Ovary (tissue), 7 donors: ENCODE measurements at regions not wholly inside any gene's neighbourhood (a gene's known extent, or its start where the extent isn't known, plus 50 kb on each side); places are given as distances from the start of the nearest gene placed in this dataset.

Experiments used
- DNase-seq, 5 donors: peaks; one replicate each; pipeline ENCODE4 v3.0.0-alpha.2; 2019 to 2020
- H3K27ac ChIP-seq, 2 donors: fragments of 200-600 bp; one replicate each; pipeline versions ENCODE4 v1.5.1 to v1.8.0; 2019 to 2022
- H3K27me3 ChIP-seq: fragments of 200-600 bp; one replicate; pipeline ENCODE4 v1.8.0; 2022
- H3K36me3 ChIP-seq: fragments of 200-600 bp; sonication (generic); one replicate; pipeline ENCODE4 v1.5.1; 2019
- H3K4me1 ChIP-seq: one replicate; pipeline ENCODE4 v1.8.1; 2013; ENCODE audit warnings: mild to moderate bottlenecking, moderate library complexity; ENCODE audit not compliant: insufficient read depth
- H3K4me3 ChIP-seq: fragments of 200-600 bp; sonication (generic); one replicate; pipeline ENCODE4 v1.5.1; 2017
- H3K9me3 ChIP-seq, 2 donors: fragments of 200-600 bp in 1 of 2; sonication (generic) in 1 of 2; one replicate each; pipeline versions ENCODE4 v1.5.1 to v1.8.1; 2013 to 2019; ENCODE audit warnings: mild to moderate bottlenecking in 1 of 2, moderate library complexity in 1 of 2
- CTCF ChIP-seq, 3 donors: fragments of 450-650 bp in 2 of 3; fragments of 200-600 bp in 1 of 3; IDR thresholded peaks; one replicate each; pipeline versions ENCODE4 v1.5.1 to v1.8.0; 2016 to 2022; ENCODE audit warnings: antibody characterized with exemption in 3 of 3, mild to moderate bottlenecking in 1 of 3
- EP300 ChIP-seq: sonication (generic); formaldehyde crosslinking; IDR thresholded peaks from one replicate; pipeline ENCODE4 v1.6.1; 2017; ENCODE audit warnings: antibody characterized with exemption
- POLR2A ChIP-seq: fragments of 450-650 bp; IDR thresholded peaks from one replicate; pipeline ENCODE4 v1.6.1; 2017; ENCODE audit warnings: antibody characterized with exemption, mild to moderate bottlenecking, moderate library complexity
- WGBS, 3 donors: extraction: QIAGEN DNeasy Blood & Tissue Kit in 1 of 3; methylation state at CpG; one replicate each; pipeline versions ENCODE4 v1.1.5 to v1.1.7; 2013 to 2017; 5-methylcytosine and 5-hydroxymethylcytosine counted together
- intact Hi-C, 4 donors: fragments of 100-400 bp; cut with DNase I; formaldehyde crosslinking; loops; one replicate each; pipeline versions ENCODE4 v1.11.0 to v1.15.1; 2022 to 2023
- donor health status: DM: no; HTN: no; CAD: no; lungs with moderate emphysema.
- donor health status: DM: no; HTN: no; CAD: no.
- donor health status: Bipolar disorder and iron deficiency.
- donor health status: DM: no; HTN: no; CAD: no.
- donor health status: DM: yes; HTN: yes; CAD: no.

GRCh38 chr6:71412559-71413140 lies 124.0 kb downstream of the OGFRL1 start:
- H3K9me3 ChIP-seq, result no peaks in the 10 kb centered on the region
- WGBS, 3 donors, result 24 to 48% (median 30%) methylated on average over 4 of the region's 4 CpGs
- no peak overlapping the region for H3K4me3 ChIP-seq
- intact Hi-C loops, result no loop called here
- H3K27ac ChIP-seq, result no peak overlapping the region
- H3K36me3 ChIP-seq, result no peaks in the 10 kb centered on the region
- DNase-seq, result no peak
- H3K4me1 ChIP-seq, result peaks cover 4% of the 10 kb centered on the region
- no peaks in the 10 kb centered on the region for H3K27me3 ChIP-seq
- no peak for TF ChIP-seq CTCF (IDR thresholded peaks at IDR 0.05)
- no peak for TF ChIP-seq EP300
- TF ChIP-seq POLR2A, result no peak

GRCh38 chr6:71414486-71414885 lies 125.9 kb downstream of the OGFRL1 start:
- no peaks in the 10 kb centered on the region for H3K36me3 ChIP-seq
- TF ChIP-seq POLR2A (no peak), CTCF (IDR thresholded peaks at IDR 0.05) (no peak), EP300 (no peak)
- 86 to 88% (median 87%) methylated on average over 3 of the region's 3 CpGs for WGBS, 3 donors
- no peak overlapping the region for H3K4me3 ChIP-seq
- H3K27ac ChIP-seq, result no peak overlapping the region
- no peaks in the 10 kb centered on the region for H3K27me3 ChIP-seq
- H3K4me1 ChIP-seq, result peaks cover 4% of the 10 kb centered on the region
- no peaks in the 10 kb centered on the region for H3K9me3 ChIP-seq
- intact Hi-C loops, result no loop called here
- DNase-seq, result no peak

- DNase-seq, result peak in 1 of 5 donors; percentile 33
- H3K27ac ChIP-seq, result peak overlapping the region; percentile 64 to 69
- H3K4me3 ChIP-seq, result peak overlapping the region; percentile 56
- H3K36me3 ChIP-seq, result no peaks in the 10 kb centered on the region
- TF ChIP-seq POLR2A (no peak), EP300 (no peak), CTCF (IDR thresholded peaks at IDR 0.05) (no peak)
- intact Hi-C loops, result no loop called here
- H3K27me3 ChIP-seq, result no peaks in the 10 kb centered on the region
- H3K9me3 ChIP-seq, result no peaks in the 10 kb centered on the region
- H3K4me1 ChIP-seq, result no peaks in the 10 kb centered on the region
- 19 to 27% (median 22%) methylated on average over 35 to 36 of the region's 36 CpGs for WGBS, 3 donors
Observed at GRCh38 chr6:71419217-71420094, 130.8 kb downstream of the OGFRL1 start.

- peak; percentile 25 to 65 (median 50) for DNase-seq
- peak overlapping the region; percentile 64 to 69 for H3K27ac ChIP-seq
- H3K9me3 ChIP-seq, result no peaks in the 10 kb centered on the region
- intact Hi-C loops, result no loop called here
- TF ChIP-seq EP300, result no peak
- no peak for TF ChIP-seq POLR2A
- TF ChIP-seq CTCF (IDR thresholded peaks at IDR 0.05), result peak in 2 of 3 donors; percentile 14 to 31
- peak overlapping the region; percentile 56 for H3K4me3 ChIP-seq
- H3K27me3 ChIP-seq, result no peaks in the 10 kb centered on the region
- H3K4me1 ChIP-seq, result no peaks in the 10 kb centered on the region
- WGBS, 3 donors, result 0 to 2% (median 1%) methylated on average over 26 to 91 of the region's 91 CpGs
- H3K36me3 ChIP-seq, result no peaks in the 10 kb centered on the region
Observed at GRCh38 chr6:71420095-71420692, 131.6 kb downstream of the OGFRL1 start.
